Caco-2 (cell line): ENCODE measurements at regions not wholly inside any gene's neighbourhood (a gene's known extent, or its start where the extent isn't known, plus 50 kb on each side); places are given as distances from the start of the nearest gene placed in this dataset.

Source experiments
- BruUV-seq: library from RNA; stranded (reverse); fragments of 400-500 nt; replicated peaks from 2 replicates; lab custom pipeline; 2021; lab: Mats Ljungman, UMichigan
- CTCF ChIA-PET: fragments of 300-600 bp; sonication (Branson Sonifier 250); formaldehyde crosslinking; loops from one replicate; lab custom pipeline; 2022; ENCODE audit warnings: antibody characterized with exemption; lab: Charles Lee
- POLR2A ChIA-PET: fragments of 300-600 bp; sonication (Branson Sonifier 250); formaldehyde crosslinking; loops from one replicate; lab custom pipeline; 2022; ENCODE audit warnings: antibody characterized with exemption; lab: Charles Lee
- DNase-seq, 2 experiments: peaks; one replicate each; pipeline versions ENCODE4 v3.0.0 to v3.0.0-alpha.2; 2020 to 2022
- H3K27me3 ChIP-seq: replicated peaks from 2 replicates; pipeline ENCODE4 v1.6.0; 2011; ENCODE audit warnings: low read length; ENCODE audit not compliant: control insufficient read depth, insufficient read depth
- H3K36me3 ChIP-seq: 2 replicates; pipeline ENCODE4 v1.5.1; 2011; ENCODE audit warnings: low read length; ENCODE audit not compliant: control insufficient read depth, insufficient read depth
- H3K4me1 ChIP-seq: fragments of 250-450 bp; sonication (Bioruptor Pico); 2 replicates; pipeline ENCODE4 v1.5.1; 2020; ENCODE audit warnings: mild to moderate bottlenecking
- H3K4me3 ChIP-seq: 2 replicates; pipeline ENCODE4 v1.5.1; 2011; ENCODE audit warnings: low read depth, mild to moderate bottlenecking, control low read depth, low read length
- H3K9me3 ChIP-seq: fragments of 250-450 bp; sonication (Bioruptor Pico); 2 replicates; pipeline ENCODE4 v1.5.1; 2020; ENCODE audit warnings: mild to moderate bottlenecking, moderate library complexity
- H3K27ac Mint-ChIP-seq: one replicate; pipeline ENCODE4 v1.8.0; 2022; ENCODE audit warnings: mixed read lengths; ENCODE audit not compliant: unreplicated experiment
- H3K27me3 Mint-ChIP-seq: one replicate; pipeline ENCODE4 v1.8.0; 2022; ENCODE audit warnings: mixed read lengths; ENCODE audit not compliant: insufficient read depth, unreplicated experiment
- H3K36me3 Mint-ChIP-seq: one replicate; pipeline ENCODE4 v1.8.0; 2022; ENCODE audit warnings: mild to moderate bottlenecking, mixed read lengths; ENCODE audit not compliant: insufficient read depth, unreplicated experiment
- H3K4me1 Mint-ChIP-seq: one replicate; pipeline ENCODE4 v1.8.0; 2022; ENCODE audit warnings: low read depth, mixed read lengths; ENCODE audit not compliant: unreplicated experiment
- H3K4me3 Mint-ChIP-seq: one replicate; pipeline ENCODE4 v1.8.0; 2022; ENCODE audit warnings: mild to moderate bottlenecking, moderate library complexity, mixed read lengths; ENCODE audit not compliant: unreplicated experiment
- H3K9me3 Mint-ChIP-seq: one replicate; pipeline ENCODE4 v1.8.0; 2022; ENCODE audit warnings: mixed read lengths; ENCODE audit not compliant: unreplicated experiment
- intact Hi-C: fragments of 100-400 bp; cut with micrococcal nuclease; formaldehyde crosslinking; loops from one replicate; pipeline ENCODE4 v1.10.0; 2022; ENCODE audit not compliant: unreplicated experiment
- TF ChIP-seq, protein P1 (sequence below), 2 experiments: fragments of 200-600 bp in 1 of 2; IDR thresholded peaks; 1 replicate in 1 of 2; 2 replicates in 1 of 2; pipeline versions ENCODE4 v1.5.1 to v1.8.0; 2011 to 2022; ENCODE audit warnings: antibody characterized with exemption in 1 of 2, control low read depth in 1 of 2, inconsistent platforms in 1 of 2, low read depth in 1 of 2, low read length in 1 of 2, mild to moderate bottlenecking in 1 of 2, moderate library complexity in 1 of 2; ENCODE audit not compliant: insufficient read depth in 1 of 2, severe bottlenecking in 1 of 2, unreplicated experiment in 1 of 2

DNA sequence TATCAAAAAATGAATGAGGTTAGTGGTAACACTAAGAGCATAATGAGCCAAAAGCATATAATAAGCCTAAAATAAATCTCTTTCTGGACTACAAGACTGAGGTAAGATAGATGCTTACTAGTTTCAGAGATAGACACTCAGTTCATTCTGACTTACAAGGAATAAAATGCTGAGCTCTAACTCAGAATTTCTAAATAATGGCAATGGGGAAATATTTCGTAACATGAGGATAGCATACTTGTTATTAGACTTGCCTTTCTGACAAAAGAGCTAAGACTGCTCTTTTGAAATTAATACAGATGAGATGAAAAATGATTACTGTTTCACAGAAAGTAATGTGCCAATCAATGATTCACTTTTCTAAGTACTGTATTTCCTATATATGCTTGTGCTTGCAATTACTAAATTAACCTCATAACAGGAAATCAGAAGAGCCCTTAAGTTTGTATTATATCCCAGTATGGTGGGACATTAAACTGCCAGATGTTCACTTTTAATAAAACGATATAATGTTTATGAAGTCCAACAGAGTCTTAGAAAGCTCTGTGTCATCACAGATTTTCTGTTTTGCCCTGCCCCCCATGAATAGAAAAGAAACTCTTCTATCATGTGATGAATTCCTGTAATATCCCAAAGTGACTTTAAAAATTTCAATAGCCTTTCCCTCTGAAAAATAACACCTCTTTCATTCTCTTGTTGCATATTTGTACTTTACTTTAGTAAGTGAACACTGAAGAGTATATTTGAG, 2771.0 kb upstream of the PCDH20 start:
- H3K4me1 ChIP-seq = no peaks in the 10 kb centered on the region
- no peak overlapping the region for H3K27ac Mint-ChIP-seq
- H3K27me3 Mint-ChIP-seq = no peaks in the 10 kb centered on the region
- no peak for DNase-seq
- no peak overlapping the region for H3K4me3 ChIP-seq
- POLR2A ChIA-PET = no interaction called here
- H3K4me1 Mint-ChIP-seq = no peaks in the 10 kb centered on the region
- no TSS peak for BruUV-seq
- CTCF ChIA-PET = no interaction called here
- no peaks in the 10 kb centered on the region for H3K27me3 ChIP-seq
- no peaks in the 10 kb centered on the region for H3K36me3 ChIP-seq
- peaks cover 9% of the 10 kb centered on the region for H3K9me3 Mint-ChIP-seq
- TF ChIP-seq, protein P1, sequence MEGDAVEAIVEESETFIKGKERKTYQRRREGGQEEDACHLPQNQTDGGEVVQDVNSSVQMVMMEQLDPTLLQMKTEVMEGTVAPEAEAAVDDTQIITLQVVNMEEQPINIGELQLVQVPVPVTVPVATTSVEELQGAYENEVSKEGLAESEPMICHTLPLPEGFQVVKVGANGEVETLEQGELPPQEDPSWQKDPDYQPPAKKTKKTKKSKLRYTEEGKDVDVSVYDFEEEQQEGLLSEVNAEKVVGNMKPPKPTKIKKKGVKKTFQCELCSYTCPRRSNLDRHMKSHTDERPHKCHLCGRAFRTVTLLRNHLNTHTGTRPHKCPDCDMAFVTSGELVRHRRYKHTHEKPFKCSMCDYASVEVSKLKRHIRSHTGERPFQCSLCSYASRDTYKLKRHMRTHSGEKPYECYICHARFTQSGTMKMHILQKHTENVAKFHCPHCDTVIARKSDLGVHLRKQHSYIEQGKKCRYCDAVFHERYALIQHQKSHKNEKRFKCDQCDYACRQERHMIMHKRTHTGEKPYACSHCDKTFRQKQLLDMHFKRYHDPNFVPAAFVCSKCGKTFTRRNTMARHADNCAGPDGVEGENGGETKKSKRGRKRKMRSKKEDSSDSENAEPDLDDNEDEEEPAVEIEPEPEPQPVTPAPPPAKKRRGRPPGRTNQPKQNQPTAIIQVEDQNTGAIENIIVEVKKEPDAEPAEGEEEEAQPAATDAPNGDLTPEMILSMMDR (IDR thresholded peaks at IDR 0.05; ENCODE audit: insufficient read depth in 1 of 2, low read depth in 1 of 2, low read length in 1 of 2, severe bottlenecking in 1 of 2, unreplicated experiment in 1 of 2) = no peak
- no peaks in the 10 kb centered on the region for H3K9me3 ChIP-seq
- no peak overlapping the region for H3K4me3 Mint-ChIP-seq
- H3K36me3 Mint-ChIP-seq = no peaks in the 10 kb centered on the region
- intact Hi-C loops = no loop called here

DNA sequence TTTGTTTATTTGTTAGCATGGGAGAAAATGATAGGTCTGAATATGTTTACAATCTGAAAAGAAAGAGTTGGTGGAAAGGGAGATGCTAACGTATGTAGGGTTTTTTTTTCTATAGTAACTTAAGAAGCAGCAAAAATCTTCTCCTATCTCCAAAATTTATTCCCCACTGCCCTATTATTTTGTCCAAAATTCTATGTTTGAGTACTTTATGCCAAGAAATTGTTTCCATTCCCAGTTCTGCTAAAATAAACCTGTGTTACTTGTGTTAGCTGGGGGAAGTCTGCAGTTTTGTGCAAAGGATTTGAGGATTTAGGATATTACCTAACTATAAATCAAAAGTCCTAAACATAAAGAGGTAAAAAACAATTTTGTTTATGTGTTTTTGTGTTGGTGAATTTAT, 2770.4 kb upstream of the PCDH20 start:
- Mint-ChIP-seq H3K9me3 (peaks cover 9% of the 10 kb centered on the region), H3K4me3 (no peak overlapping the region), H3K27me3 (no peaks in the 10 kb centered on the region), H3K4me1 (no peaks in the 10 kb centered on the region), H3K36me3 (no peaks in the 10 kb centered on the region), H3K27ac (no peak overlapping the region)
- Histone ChIP-seq H3K4me1 (no peaks in the 10 kb centered on the region), H3K27me3 (no peaks in the 10 kb centered on the region), H3K36me3 (no peaks in the 10 kb centered on the region), H3K9me3 (no peaks in the 10 kb centered on the region), H3K4me3 (no peak overlapping the region)
- TF ChIP-seq, protein P1 (IDR thresholded peaks at IDR 0.05; ENCODE audit: insufficient read depth in 1 of 2, low read depth in 1 of 2, low read length in 1 of 2, severe bottlenecking in 1 of 2, unreplicated experiment in 1 of 2) = no peak
- DNase-seq = no peak
- no TSS peak for BruUV-seq
- POLR2A ChIA-PET = no interaction called here
- intact Hi-C loops = no loop called here
- CTCF ChIA-PET = no interaction called here

DNA sequence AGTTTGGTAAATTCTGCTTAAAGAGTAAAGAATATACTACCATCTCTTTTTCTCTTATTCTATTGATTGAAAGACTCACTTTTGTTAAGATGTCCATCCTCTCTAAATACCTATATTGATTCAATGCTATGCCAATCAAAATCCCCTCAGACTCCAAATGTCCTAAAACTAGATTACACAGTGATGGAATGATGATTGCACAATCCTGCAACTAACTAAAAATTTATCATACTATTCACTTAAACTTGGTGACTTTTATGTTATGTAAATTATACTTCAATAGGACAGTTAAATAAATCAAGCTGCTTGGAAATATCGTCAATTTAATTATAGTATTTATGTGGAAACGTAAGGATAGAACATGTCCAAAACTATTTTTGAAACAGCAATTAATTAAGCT, 2765.1 kb upstream of the PCDH20 start:
- Mint-ChIP-seq H3K27me3 (peaks cover under 1% of the 10 kb centered on the region), H3K36me3 (no peaks in the 10 kb centered on the region), H3K4me3 (no peak overlapping the region), H3K9me3 (peaks cover 9% of the 10 kb centered on the region), H3K27ac (no peak overlapping the region), H3K4me1 (no peaks in the 10 kb centered on the region)
- CTCF ChIA-PET = no interaction called here
- H3K36me3 ChIP-seq = no peaks in the 10 kb centered on the region
- intact Hi-C loops = no loop called here
- H3K4me3 ChIP-seq = no peak overlapping the region
- no peaks in the 10 kb centered on the region for H3K27me3 ChIP-seq
- no peaks in the 10 kb centered on the region for H3K9me3 ChIP-seq
- TF ChIP-seq, protein P1 (IDR thresholded peaks at IDR 0.05; ENCODE audit: insufficient read depth in 1 of 2, low read depth in 1 of 2, low read length in 1 of 2, severe bottlenecking in 1 of 2, unreplicated experiment in 1 of 2) = no peak
- H3K4me1 ChIP-seq = no peaks in the 10 kb centered on the region
- no TSS peak for BruUV-seq
- DNase-seq = no peak
- POLR2A ChIA-PET = no interaction called here
